HG03575 (cell line): ENCODE measurements at regions not wholly inside any gene's neighbourhood (a gene's known extent, or its start where the extent isn't known, plus 50 kb on each side); places are given as distances from the start of the nearest gene placed in this dataset.
"Not testable (repeated sequence)": the region's sequence is repeated elsewhere in the genome, so short reads cannot be mapped to it uniquely, and the experiment has no call there.

Source experiments
- ATAC-seq: cut with Tn5 transposase; IDR thresholded peaks from one replicate; pipeline ENCODE4 v1.9.1; 2021; ENCODE audit not compliant: unreplicated experiment, insufficient number of reproducible peaks, low FRiP score; ENCODE audit errors: extremely low read depth

DNA sequence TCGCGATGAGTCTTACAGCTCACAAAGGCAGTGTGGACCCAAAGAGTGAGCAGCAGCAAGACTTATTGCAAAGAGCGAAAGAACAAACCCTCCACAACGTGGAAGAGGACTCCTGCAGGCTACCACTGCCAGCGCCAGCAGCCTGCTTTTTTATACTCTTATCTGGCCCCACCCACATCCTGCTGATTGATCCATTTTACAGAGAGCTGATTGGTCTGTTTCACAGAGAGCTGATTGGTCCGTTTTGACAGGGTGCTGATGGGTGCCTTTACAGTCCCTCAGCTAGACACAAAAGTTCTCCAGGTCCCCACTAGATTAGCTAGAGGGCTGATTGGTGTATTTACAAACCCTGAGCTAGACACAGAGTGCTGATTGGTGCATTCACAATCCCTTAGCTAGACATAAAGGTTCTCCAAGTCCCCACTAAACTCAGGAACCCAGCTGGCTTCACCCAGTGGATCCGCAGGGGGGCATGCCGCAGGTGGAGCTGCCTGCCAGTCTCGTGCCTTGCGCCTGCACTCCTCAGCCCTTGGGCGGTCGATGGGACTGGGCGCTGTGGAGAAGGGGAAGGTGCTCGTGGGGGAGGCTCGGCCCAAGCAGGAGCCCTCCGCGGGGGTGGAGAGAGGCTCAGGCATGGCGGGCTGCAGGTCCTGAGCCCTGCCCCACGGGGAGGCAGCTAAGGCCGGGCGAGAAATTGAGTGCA is 75.7 kb downstream of the QDPR start:
- not testable (repeated sequence) for ATAC-seq

DNA sequence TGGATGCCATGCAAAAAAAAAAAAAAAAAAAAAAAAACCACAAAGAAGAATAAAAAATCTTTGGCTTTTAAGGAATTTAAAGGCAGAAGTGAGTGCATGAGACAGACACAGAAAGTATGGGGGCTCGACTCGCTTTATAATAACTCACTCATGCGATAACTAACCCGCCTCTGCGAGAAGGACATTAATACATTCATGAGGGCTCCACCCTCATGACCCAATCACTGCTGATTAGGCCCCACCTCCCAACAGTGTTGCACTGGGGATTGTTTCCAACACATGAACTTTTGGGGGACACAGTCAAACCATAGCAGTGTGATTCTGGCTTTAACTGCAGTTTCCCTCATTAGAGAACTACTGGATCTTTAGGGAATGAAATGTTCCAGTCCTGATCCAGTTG is 78.1 kb downstream of the QDPR start:
- no peak for ATAC-seq

DNA sequence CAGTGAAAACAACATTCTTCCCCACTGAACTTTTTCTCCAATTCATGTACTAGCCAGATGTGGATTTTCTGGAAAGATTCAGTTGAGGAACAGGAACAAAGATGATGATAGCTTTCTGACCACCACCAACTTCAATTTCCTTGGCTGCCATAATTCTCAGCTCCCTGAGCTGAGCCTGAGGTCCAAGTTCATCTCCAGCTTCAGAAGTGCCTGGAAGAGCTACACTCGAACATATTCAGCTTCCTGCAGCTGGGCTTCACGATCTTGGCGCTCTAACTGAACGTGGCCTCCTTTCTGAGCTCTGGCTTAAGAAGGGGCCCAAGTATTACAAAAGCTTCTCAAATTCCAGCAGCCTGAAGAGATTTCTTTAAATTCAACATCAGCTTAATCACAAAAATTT is 83.9 kb downstream of the QDPR start:
- ATAC-seq, result no peak

DNA sequence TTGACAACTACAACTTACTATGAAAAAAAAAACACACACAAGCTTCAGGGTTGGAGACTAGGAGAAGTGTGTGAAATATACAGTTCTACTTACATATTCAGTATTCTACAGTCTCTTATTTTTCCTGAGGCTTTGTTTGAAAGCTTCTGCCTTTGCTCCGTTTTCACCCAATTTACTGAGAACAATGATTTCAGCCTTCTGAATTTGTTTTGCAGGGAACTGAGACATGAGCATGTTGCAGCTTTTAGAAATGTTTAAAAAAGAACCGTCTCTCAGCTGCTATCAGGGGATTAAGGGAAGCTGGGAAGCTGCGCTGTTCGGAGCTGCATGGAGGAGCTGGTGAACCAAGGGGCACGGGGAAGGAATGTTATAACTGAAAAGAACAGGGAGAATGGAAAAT is 85.7 kb downstream of the QDPR start:
- ATAC-seq, result no peak

DNA sequence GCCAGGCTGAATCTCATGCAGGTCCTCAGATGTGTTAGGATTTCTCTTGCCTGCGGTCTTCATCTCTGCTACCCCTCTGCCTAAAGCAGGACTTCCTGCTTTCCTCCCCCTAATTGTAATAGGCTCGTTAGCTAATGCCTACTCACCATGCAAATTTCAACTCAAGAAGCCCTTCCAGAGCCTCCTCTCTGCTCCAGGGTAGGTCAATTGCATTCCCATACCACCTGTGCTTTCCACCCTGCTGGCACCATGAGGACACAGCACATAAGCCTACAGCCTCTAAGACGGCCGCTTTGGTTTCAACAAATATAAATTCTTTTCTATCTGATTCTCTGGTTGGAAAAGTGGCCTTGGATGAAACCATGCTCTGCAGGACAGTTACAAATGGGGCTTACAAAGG is 93.9 kb downstream of the QDPR start:
- ATAC-seq, result no peak

DNA sequence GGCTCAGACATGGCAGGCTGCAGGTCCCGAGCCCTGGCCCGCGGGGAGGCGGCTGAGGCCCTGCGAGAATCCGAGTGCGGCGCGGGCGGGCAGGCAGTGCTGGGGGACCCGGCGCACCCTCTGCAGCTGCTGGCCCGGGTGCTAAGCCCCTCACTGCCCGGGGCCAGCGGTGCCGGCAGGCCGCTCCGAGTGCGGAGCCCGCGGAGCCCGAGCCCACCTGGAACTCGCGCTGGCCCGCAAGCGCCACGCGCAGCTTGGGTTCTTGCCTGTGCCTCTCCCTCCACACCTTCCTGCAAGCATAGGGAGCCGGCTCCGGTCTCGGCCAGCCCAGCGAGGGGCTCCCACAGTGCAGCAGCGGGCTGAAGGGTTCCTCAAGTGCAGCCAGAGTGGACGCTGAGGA is 97.5 kb downstream of the QDPR start:
- no peak for ATAC-seq

DNA sequence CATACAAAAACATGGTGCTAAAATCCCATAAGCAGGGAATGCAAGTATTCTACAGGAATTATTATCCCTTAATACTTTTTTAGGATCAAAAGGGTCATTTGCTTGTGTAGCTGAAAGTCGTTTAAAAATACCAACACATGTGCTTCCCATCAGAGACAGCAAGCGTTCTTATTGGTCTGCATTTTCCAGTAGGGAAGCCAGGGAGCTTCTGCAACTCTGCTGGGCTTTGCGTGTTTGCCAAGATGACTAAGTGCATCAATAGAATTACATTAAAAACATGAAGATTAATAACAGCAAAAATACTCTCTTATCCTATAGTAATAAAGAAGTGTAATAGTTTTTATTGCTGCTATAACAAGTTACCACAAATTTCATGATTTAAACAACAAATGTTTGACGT is 111.2 kb downstream of the QDPR start:
- no peak for ATAC-seq

DNA sequence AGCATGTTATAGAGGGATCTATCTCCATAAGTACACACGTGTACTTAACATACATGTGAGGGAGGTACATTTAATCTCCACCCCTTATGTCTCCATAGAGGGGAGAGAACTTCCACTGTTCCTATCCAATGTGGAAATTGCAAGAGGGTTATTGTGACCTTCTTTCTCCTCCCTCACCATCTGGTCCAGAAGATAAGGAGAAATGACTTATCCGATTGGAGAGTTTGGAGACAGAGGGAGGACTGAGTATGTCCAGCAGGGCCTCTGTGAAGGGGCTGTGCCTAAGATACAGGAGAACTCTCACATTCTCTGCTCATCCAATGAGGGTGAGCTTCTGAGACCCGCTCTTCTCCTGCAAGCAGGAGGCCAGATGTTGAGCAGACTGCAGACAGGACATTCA is 113.1 kb downstream of the QDPR start:
- ATAC-seq, result no peak

DNA sequence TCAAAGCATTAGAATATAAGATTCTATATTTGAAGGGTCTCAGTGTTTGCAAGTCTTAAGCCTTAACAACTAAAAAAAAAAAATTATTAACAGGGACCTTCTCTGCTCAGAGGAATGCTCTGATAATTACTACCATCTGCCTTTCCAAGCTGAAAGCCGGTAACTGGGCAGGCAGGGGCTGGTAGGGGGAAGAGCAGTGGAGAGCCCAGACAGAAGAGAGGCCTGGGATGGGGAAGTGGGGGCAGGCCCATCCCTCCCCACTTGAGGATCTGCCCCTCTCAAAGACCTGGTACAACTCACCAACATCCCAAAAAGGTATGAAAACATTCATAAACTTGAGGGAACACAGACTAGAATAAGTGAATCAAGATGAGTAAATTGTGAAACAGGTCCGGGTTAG is 113.9 kb downstream of the QDPR start:
- no peak for ATAC-seq

DNA sequence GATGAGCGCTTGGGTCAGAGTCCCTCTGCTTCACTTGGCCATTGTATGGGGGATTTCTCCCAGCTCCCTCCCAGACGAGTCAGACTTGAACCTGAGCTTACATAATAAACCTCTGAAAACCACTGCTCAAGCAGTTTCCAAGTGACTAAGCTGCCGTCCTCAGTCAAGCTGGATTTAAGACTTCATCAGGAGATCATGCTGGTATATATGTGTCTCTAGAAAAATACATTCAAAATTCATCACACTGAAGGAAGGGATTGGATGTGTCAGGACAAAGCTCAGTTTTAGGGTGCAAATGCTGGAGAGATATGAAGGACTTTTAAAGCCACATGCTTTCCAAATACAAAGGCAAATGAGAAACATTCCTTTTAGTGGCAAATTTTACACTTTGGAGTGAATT is 114.3 kb downstream of the QDPR start:
- no peak for ATAC-seq

DNA sequence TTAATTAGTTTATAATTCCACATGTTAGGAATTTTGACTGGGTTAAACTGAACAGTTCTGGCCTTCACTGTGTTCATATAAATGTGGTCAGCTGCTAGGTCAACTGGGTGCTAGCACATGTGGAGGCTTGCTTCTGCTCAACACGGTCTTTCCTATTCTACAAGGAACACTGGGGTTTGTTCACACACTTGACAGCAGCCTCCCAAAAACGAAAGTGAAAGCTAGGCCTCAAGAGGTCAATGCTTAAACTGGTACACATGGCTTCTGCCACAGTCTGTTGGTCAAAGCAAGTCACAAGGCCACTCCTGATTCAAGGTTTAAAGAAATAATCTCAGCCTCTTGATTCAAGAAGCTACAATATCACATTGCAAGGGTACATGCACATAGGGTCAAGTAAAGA is 126.5 kb downstream of the QDPR start:
- no peak for ATAC-seq

DNA sequence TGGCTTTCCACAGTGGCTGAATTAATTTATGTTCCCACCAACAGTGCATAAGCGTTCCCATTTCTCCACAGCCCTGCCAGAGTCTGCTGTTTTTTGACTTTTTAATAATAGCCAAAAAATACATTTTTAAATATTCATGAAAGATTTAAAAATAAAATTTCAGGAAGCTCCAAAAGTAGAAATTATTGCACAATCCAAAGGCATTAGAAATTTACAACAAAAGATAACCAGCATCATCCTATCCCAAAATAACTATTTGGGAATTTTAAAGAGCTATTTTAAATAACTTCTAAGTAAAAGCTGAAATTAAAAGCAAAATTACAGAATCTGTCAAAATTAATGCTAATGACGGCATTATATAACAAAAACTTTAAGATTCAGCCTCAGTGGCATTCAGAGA is 131.5 kb downstream of the QDPR start:
- ATAC-seq, result no peak

DNA sequence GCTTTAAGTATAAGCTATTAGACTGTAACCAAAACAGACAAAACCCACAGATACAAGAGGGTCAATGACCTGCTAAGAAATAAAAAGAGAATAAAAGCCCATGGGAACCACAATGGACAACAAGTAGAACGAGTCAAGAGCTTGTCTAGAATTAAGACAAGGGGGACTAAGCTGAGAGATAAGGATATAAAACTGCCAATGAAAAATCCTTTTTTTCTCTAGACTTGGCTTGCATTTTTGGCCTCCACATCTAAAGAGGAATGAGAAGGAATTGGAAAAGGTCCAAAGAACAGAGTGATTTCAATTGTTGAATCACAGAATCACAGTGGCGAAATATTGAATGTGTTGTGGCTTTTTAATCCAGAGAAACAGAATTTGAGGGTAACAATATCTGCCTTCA is 135.7 kb downstream of the QDPR start:
- no peak for ATAC-seq

DNA sequence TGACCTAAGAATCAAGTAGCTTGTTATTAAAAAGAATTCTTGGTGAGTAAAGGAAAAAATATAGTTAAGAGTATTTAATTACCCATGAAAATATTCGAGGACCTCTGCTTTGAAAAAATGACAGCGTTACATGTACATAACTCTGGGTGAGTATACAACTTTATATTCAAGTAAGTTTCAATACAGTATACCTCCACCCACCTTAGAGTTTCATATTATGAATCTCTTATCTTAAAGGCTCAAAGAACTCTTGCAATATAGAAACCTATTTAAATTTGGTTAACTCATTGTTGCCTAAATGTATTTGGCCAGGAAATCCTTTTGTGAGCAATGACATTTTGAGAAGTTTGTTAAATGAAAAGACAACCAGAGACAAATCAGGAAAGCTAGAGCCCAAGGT is 138.2 kb downstream of the QDPR start:
- no peak for ATAC-seq

DNA sequence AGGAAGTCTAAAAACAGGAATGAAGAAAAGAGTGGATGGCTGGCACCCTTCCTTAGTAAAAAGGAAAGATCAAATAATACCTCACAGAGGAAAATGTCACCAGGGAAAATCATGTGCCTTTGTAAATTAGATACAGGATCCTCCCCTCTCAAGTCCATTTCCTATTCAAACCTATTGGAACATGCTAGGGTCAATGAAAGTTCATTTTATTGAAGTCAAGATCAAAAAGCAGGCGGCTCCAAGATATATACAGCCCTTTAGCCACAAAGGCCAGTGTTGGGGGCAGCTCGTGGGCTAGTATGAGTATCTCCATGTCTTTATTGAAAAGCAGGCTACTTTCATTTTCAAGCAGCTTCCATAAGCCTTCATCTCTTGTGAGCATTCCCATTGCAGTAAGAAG is 141.1 kb downstream of the QDPR start:
- no peak for ATAC-seq

DNA sequence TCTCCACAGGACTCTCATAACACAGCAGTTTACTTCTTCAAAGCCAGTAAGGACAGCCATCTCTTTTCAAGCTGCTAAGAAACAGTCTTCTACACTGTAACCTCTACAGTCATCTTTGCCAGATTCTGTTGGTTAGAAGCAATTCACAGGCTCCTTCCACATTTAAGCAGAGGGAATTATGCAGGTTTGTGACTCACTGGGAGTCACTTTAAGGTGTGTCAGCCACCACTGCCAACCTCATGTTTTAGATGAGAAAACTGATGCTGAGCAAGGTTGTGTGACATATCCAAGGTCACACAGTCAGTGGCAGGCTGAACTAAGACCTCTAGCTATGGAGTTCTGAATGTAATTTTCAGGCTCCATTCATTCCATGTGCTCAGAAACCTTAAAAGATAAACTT is 143.5 kb downstream of the QDPR start:
- ATAC-seq, result no peak

DNA sequence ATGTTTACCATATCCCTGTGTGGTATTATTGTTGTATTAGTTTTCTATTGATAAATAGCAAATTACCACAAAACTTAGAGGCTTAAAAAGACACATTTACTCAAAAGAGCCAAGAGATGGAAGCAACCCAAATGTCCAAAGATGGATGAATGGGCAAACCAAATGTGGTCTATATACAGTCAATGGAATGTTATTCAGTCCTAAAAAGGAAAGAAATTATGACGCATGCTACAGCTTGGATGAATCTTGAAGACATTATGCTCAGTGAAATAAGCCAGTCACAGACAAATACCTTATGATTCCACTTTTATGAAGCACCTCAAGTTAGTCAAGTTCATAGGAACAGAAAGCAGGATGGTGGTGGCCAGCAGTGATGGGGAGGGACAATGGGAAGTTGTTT is 144.7 kb downstream of the QDPR start:
- ATAC-seq, result no peak

DNA sequence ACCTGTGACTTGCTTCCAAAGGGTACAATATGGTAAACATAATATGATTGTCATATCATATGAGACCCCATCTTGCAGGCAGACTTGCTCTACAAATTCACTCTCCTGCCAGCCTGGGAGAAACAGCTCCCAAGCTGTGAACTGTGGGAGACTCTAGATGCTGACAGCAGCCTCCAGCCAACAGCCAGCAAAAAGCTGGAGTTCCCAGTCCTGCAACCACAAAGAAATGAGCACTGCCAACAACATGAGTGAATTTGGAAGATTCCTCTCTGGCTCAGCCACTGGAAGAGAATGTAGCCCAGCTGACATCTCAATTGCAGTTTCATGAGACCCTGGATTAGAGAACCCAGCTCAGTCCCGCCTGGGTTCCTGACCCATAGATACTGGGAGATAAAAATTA is 145.4 kb downstream of the QDPR start:
- ATAC-seq, result no peak

DNA sequence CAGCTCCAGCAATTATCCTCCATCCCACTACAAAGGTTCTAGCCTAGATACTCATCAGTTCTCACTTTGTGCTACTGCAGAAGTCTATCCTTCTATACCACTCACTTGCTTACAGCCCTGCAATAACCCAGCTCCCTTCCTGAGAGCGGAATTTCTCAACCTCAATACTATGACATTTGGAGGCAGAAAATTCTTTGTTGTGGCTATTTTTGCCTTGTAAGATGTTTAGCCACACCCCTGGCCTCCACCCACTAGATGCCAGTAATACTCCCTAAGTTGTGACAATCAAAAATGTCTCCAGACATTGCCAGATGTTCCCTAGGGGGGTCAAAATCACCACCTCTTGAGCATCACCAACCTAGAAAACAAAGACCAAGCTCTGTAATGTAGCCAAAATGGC is 149.5 kb downstream of the QDPR start:
- ATAC-seq, result no peak

DNA sequence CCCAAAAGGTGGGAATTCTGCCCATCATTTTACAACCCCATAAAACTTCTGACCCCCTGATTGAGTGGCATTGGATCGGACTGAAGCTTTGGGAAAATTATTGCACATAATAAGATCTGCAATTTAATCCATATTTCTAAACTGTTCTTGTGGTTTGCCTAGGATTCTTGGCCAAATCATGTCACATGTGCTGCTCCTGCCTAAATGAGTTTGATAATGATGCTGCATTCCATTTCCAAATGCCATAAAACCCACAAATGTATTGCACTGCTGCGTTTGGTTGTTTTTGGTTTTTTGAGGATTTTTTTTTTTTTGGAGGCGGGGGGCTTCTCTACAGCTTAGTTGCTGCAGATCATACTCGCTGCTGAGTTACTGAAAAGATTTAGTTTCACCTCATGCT is 153.6 kb downstream of the QDPR start:
- no peak for ATAC-seq

DNA sequence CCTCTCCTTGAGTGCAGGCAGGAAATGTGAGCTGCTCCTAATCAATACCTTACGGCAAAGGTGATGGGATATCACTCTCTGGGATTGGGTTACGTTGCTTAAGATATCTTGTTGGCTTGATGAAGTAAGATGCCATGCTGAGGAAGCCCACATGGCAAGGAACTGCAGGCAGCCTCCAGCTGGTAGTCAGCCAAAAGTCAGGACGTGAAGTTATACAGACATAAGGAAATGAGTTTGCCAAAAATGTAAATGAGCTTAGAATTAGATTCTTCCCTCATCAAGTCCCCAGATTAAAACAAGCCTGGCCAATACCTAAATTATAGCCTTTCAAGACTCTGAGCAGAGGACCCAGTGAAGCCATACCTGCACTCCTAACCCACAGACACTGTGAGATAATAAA is 155.0 kb downstream of the QDPR start:
- no peak for ATAC-seq

DNA sequence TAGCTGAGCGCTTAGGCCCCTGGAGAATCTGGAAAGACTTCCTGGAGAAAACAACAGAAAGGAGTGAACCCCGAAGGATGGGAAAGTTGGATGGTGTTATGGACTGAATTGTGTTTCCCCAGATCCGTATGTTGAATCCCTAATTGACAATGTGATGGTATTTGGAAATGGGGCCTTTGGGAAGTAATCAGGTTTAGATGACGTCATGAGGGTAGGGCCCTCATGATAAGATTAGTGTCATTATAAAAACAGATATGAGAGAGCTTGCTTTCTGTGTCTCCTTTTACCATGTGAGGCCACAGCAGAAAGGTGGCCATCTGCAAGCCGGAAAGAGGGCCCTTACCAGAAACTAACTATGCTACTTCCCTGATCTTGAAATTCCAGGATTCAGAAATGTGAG is 159.5 kb downstream of the QDPR start:
- no peak for ATAC-seq
